ENCODE measurements at regions not wholly inside any gene's neighbourhood (a gene's known extent, or its start where the extent isn't known, plus 50 kb on each side); places are given as distances from the start of the nearest gene placed in this dataset.

GRCh38 chr13:38570706-38571105, 116.2 kb upstream of the FREM2 start:
- H3K9me3 Mint-ChIP-seq: peaks cover 29% of the 10 kb centered on the region
- TF ChIP-seq ATF1 (CRISPR knock-in tag; IDR thresholded peaks at IDR 0.05): no peak
- TF ChIP-seq TP53 (CRISPR knock-in tag; IDR thresholded peaks at IDR 0.05): no peak
- TF ChIP-seq ZNF317 (CRISPR knock-in tag; IDR thresholded peaks at IDR 0.05; ENCODE audit: borderline replicate concordance, low read depth): no peak
- no peak for TF ChIP-seq CTCF (IDR thresholded peaks at IDR 0.05)
- no peaks in the 10 kb centered on the region; the same call in 1 of the 2 replicates for H3K36me3 Mint-ChIP-seq
- POLR2A ChIA-PET: no interaction called here
- CTCF ChIA-PET: no interaction called here
- DNase-seq (ENCODE audit: low spot score) (no peak), ATAC-seq (no peak)
- no peak overlapping the region for H3K27ac Mint-ChIP-seq
- H3K4me3 Mint-ChIP-seq: no peak overlapping the region
- no peaks in the 10 kb centered on the region for H3K27me3 Mint-ChIP-seq (ENCODE audit: low read depth)
- H3K4me1 Mint-ChIP-seq: no peaks in the 10 kb centered on the region

GRCh38 chr13:38575427-38575826, 111.5 kb upstream of the FREM2 start:
- POLR2A ChIA-PET: no interaction called here

DNA sequence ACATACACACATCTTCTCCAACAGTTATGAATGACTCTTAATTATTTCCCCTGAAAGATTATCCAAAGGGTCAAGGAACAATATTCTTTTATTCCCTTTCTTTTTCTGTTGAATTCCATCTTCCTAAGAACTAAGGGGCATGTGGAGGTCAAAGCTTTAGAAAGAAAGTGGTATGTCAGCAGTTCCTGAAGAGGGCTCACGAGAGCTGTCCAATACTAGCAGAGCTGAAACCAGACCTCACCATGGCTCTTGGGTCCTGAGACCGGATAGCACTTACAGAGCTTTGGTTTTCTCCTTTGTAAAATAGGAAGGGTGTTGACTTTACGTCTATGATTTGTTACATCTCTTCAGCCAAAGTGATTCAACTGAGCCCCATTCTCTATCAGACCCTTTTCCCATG, 109.8 kb upstream of the FREM2 start:
- H3K4me1 Mint-ChIP-seq: peaks cover 2% of the 10 kb centered on the region; the same call in 1 of the 2 replicates
- no peak for DNase-seq (ENCODE audit: low spot score)
- peak; percentile 90 for ATAC-seq
- H3K27me3 Mint-ChIP-seq (ENCODE audit: low read depth): no peaks in the 10 kb centered on the region
- ChIA-PET POLR2A (no interaction called here), CTCF (interaction anchor here (0.6 to 1.0 kb wide), 2 partner anchors 10 to 110 kb away, joined by 3 to 4 read pairs; partner anchors contain the start of gene FREM2)
- H3K27ac Mint-ChIP-seq: no peak overlapping the region
- H3K9me3 Mint-ChIP-seq: peaks cover 8% of the 10 kb centered on the region
- no peak overlapping the region for H3K4me3 Mint-ChIP-seq
- H3K36me3 Mint-ChIP-seq: no peaks in the 10 kb centered on the region
- TF ChIP-seq ELF4 (CRISPR knock-in tag; IDR thresholded peaks at IDR 0.05; ENCODE audit: low read depth): no peak
- TF ChIP-seq FOXP1 (CRISPR knock-in tag; IDR thresholded peaks at IDR 0.05; ENCODE audit: borderline replicate concordance): no peak
- TF ChIP-seq ATF3 (CRISPR knock-in tag; conservative IDR thresholded peaks at IDR 0.05): no peak
- TF ChIP-seq JAZF1 (CRISPR knock-in tag; IDR thresholded peaks at IDR 0.05): no peak
- TF ChIP-seq ZNF232 (CRISPR knock-in tag; IDR thresholded peaks at IDR 0.05): no peak
- TF ChIP-seq, protein P1, sequence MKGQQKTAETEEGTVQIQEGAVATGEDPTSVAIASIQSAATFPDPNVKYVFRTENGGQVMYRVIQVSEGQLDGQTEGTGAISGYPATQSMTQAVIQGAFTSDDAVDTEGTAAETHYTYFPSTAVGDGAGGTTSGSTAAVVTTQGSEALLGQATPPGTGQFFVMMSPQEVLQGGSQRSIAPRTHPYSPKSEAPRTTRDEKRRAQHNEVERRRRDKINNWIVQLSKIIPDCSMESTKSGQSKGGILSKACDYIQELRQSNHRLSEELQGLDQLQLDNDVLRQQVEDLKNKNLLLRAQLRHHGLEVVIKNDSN (CRISPR knock-in tag; IDR thresholded peaks at IDR 0.05): no peak
- TF ChIP-seq, protein P2, sequence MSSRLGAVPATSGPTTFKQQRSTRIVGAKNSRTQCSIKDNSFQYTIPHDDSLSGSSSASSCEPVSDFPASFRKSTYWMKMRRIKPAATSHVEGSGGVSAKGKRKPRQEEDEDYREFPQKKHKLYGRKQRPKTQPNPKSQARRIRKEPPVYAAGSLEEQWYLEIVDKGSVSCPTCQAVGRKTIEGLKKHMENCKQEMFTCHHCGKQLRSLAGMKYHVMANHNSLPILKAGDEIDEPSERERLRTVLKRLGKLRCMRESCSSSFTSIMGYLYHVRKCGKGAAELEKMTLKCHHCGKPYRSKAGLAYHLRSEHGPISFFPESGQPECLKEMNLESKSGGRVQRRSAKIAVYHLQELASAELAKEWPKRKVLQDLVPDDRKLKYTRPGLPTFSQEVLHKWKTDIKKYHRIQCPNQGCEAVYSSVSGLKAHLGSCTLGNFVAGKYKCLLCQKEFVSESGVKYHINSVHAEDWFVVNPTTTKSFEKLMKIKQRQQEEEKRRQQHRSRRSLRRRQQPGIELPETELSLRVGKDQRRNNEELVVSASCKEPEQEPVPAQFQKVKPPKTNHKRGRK (CRISPR knock-in tag; IDR thresholded peaks at IDR 0.05; ENCODE audit: borderline replicate concordance): no peak
- TF ChIP-seq MYBL2 (CRISPR knock-in tag; IDR thresholded peaks at IDR 0.05): no peak
- no peak for TF ChIP-seq JUN (CRISPR knock-in tag; IDR thresholded peaks at IDR 0.05)

More at GRCh38 chr13:38575427-38575826, 111.5 kb upstream of the FREM2 start:
- CTCF ChIA-PET: interaction anchor here (1.0 kb wide), 1 partner anchor 324 kb away, joined by 3 read pairs; no protein-coding TSS in a partner anchor
- Mint-ChIP-seq H3K4me3 (no peak overlapping the region), H3K9me3 (peaks cover 24% of the 10 kb centered on the region), H3K36me3 (no peaks in the 10 kb centered on the region; the same call in 1 of the 2 replicates), H3K27me3 (ENCODE audit: low read depth) (no peaks in the 10 kb centered on the region), H3K27ac (no peak overlapping the region; the same call in 1 of the 2 replicates), H3K4me1 (no peaks in the 10 kb centered on the region; the same call in 1 of the 2 replicates)
- DNase-seq (ENCODE audit: low spot score): no peak
- ATAC-seq: no peak
- TF ChIP-seq E2F4 (CRISPR knock-in tag; IDR thresholded peaks at IDR 0.05; ENCODE audit: borderline replicate concordance, low read depth) (no peak), ERG (CRISPR knock-in tag; IDR thresholded peaks at IDR 0.05) (no peak), GTF2I (CRISPR knock-in tag; conservative IDR thresholded peaks at IDR 0.05) (no peak), NFATC4 (CRISPR knock-in tag; IDR thresholded peaks at IDR 0.05) (no peak), NFE2L1 (CRISPR knock-in tag; IDR thresholded peaks at IDR 0.05) (no peak), TEAD1 (CRISPR knock-in tag; IDR thresholded peaks at IDR 0.05) (no peak), GABPB1 (CRISPR knock-in tag; IDR thresholded peaks at IDR 0.05) (no peak), ZNF232 (CRISPR knock-in tag; IDR thresholded peaks at IDR 0.05) (no peak), MXD4 (CRISPR knock-in tag; IDR thresholded peaks at IDR 0.05; ENCODE audit: borderline replicate concordance) (no peak)
- TF ChIP-seq, protein P3, sequence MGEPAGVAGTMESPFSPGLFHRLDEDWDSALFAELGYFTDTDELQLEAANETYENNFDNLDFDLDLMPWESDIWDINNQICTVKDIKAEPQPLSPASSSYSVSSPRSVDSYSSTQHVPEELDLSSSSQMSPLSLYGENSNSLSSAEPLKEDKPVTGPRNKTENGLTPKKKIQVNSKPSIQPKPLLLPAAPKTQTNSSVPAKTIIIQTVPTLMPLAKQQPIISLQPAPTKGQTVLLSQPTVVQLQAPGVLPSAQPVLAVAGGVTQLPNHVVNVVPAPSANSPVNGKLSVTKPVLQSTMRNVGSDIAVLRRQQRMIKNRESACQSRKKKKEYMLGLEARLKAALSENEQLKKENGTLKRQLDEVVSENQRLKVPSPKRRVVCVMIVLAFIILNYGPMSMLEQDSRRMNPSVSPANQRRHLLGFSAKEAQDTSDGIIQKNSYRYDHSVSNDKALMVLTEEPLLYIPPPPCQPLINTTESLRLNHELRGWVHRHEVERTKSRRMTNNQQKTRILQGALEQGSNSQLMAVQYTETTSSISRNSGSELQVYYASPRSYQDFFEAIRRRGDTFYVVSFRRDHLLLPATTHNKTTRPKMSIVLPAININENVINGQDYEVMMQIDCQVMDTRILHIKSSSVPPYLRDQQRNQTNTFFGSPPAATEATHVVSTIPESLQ (CRISPR knock-in tag; IDR thresholded peaks at IDR 0.05): no peak
